OCI-LY7 (cell line): ENCODE measurements at regions not wholly inside any gene's neighbourhood (a gene's known extent, or its start where the extent isn't known, plus 50 kb on each side); places are given as distances from the start of the nearest gene placed in this dataset.

Source experiments
- BruUV-seq: library from RNA; stranded (reverse); fragments of 400-500 nt; replicated peaks from 2 replicates; lab custom pipeline; 2021; lab: Mats Ljungman, UMichigan
- CTCF ChIA-PET: fragments of 300-600 bp; sonication (Branson Sonifier 250); formaldehyde crosslinking; loops from one replicate; lab custom pipeline; 2022; ENCODE audit warnings: antibody characterized with exemption; ENCODE audit not compliant: unreplicated experiment; lab: Charles Lee
- POLR2A ChIA-PET: fragments of 300-600 bp; sonication (Branson Sonifier 250); formaldehyde crosslinking; loops from one replicate; lab custom pipeline; 2022; ENCODE audit warnings: antibody characterized with exemption; lab: Charles Lee
- DNase-seq: peaks from one replicate; pipeline ENCODE4 v3.0.0-alpha.2; 2015; ENCODE audit warnings: low spot score
- H2AFZ ChIP-seq: fragments of 200-600 bp; sonication (generic), shearing (Covaris generic); 2 replicates; pipeline ENCODE4 v1.6.1; 2014; ENCODE audit warnings: mild to moderate bottlenecking, antibody characterized with exemption, low read length, moderate library complexity
- H3K27ac ChIP-seq: fragments of 200-600 bp; sonication (generic); 2 replicates; pipeline ENCODE4 v1.5.1; 2014; ENCODE audit warnings: mixed run types, low read depth, mild to moderate bottlenecking, moderate library complexity, low read length, inconsistent platforms; ENCODE audit not compliant: poor library complexity, severe bottlenecking
- H3K36me3 ChIP-seq: fragments of 200-600 bp; sonication (generic); 2 replicates; pipeline ENCODE4 v1.6.1; 2014; ENCODE audit warnings: mild to moderate bottlenecking, antibody characterized with exemption, low read length, moderate library complexity, mixed read lengths; ENCODE audit not compliant: insufficient read depth
- H3K4me1 ChIP-seq: fragments of 200-600 bp; sonication (generic); 2 replicates; pipeline ENCODE4 v1.5.1; 2014; ENCODE audit warnings: mild to moderate bottlenecking, low read length; ENCODE audit not compliant: insufficient read depth, poor library complexity, severe bottlenecking
- H3K4me2 ChIP-seq: fragments of 200-600 bp; sonication (generic); 2 replicates; pipeline ENCODE4 v1.6.1; 2014; ENCODE audit warnings: mild to moderate bottlenecking, low read length
- H3K4me3 ChIP-seq: fragments of 200-600 bp; sonication (generic); 2 replicates; pipeline ENCODE4 v1.5.1; 2014; ENCODE audit warnings: mild to moderate bottlenecking, low read depth, low read length; ENCODE audit not compliant: poor library complexity, severe bottlenecking
- H3K79me2 ChIP-seq: fragments of 200-600 bp; sonication (generic); 2 replicates; pipeline ENCODE4 v1.6.1; 2016; ENCODE audit warnings: low read depth, mild to moderate bottlenecking, low read length, moderate library complexity, mixed read lengths; ENCODE audit not compliant: insufficient read depth
- H3K9me2 ChIP-seq: fragments of 200-600 bp; sonication (generic); 2 replicates; pipeline ENCODE4 v1.6.1; 2016; ENCODE audit warnings: mild to moderate bottlenecking, low read length, mixed read lengths; ENCODE audit not compliant: insufficient read depth
- H3K9me3 ChIP-seq: fragments of 200-600 bp; sonication (generic); 2 replicates; pipeline ENCODE4 v1.6.1; 2014; ENCODE audit warnings: mild to moderate bottlenecking, mixed run types, low read length, mixed read lengths
- H4K20me1 ChIP-seq: fragments of 200-600 bp; sonication (generic); 2 replicates; pipeline ENCODE4 v1.6.1; 2014; ENCODE audit warnings: mild to moderate bottlenecking, antibody characterized with exemption, low read length, moderate library complexity, mixed read lengths; ENCODE audit not compliant: insufficient read depth
- EZH2phosphoT487 ChIP-seq: fragments of 200-600 bp; sonication (generic); IDR thresholded peaks from 2 replicates; pipeline ENCODE4 v1.6.1; 2018; ENCODE audit warnings: low read depth, borderline replicate concordance, mild to moderate bottlenecking, mixed run types, antibody characterized with exemption, low read length, moderate library complexity, mixed read lengths
- intact Hi-C: fragments of 100-400 bp; cut with micrococcal nuclease; formaldehyde crosslinking; loops from one replicate; pipeline ENCODE4 v1.10.0; 2022; ENCODE audit not compliant: unreplicated experiment
- TF ChIP-seq, protein P1 (sequence below): fragments of 200-600 bp; sonication (generic); conservative IDR thresholded peaks from 2 replicates; pipeline ENCODE4 v1.5.1; 2014; ENCODE audit warnings: mild to moderate bottlenecking, antibody characterized with exemption, low read length, moderate library complexity, mixed read lengths

DNA sequence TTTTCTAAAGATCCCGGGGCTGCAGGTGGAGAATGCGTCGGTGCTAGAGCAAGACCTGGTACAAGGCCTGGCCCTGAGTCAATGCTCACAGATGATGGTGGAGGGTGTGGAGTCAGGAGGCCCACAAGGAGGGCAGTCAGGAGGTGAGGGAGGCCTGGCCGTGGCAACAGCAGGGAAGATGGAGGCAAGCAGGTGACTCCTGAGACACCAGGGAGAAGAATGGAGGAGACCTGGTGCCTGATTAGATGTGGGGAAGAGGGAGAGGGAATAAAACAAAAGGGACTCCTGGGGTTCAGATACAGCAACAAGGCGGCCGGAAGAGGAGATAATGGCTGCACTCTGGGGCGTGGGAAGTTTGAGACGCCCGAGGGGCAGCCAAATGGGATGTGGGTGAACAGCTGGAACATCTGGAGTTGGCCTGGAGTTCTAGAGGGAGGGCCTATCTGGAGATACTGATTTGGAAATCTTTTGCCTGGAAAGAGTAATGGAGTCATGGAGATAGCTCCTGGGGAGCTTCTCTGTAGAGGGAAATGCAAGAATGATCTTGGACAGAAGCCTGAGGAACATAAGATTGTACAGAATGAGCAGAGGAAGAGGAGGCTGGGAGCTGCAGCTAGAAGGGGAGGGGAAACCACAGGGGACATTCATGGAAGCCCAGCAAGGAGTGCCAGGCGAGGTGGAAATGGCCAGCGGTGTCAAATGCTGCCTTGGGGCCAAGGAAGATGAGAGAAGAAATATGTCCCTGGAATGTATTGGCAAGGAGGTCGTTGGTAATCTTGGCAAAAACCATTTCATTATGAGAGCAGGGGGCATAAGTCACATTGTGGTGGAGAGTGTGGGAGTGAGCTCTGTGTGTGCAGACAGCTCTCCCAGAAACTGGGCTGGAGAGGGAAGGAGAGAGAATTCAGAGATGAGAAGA lies 67.5 kb upstream of the CORO2B start:
- no peaks in the 10 kb centered on the region for H3K9me2 ChIP-seq
- peaks cover 10% of the 10 kb centered on the region; the same call in 1 of the 2 replicates for H3K9me3 ChIP-seq
- H4K20me1 ChIP-seq: no peaks in the 10 kb centered on the region
- CTCF ChIA-PET: no interaction called here
- H3K4me2 ChIP-seq: no peak overlapping the region
- POLR2A ChIA-PET: no interaction called here
- H3K79me2 ChIP-seq: no peaks in the 10 kb centered on the region
- no peak overlapping the region for H3K4me3 ChIP-seq
- TF ChIP-seq, protein P1, sequence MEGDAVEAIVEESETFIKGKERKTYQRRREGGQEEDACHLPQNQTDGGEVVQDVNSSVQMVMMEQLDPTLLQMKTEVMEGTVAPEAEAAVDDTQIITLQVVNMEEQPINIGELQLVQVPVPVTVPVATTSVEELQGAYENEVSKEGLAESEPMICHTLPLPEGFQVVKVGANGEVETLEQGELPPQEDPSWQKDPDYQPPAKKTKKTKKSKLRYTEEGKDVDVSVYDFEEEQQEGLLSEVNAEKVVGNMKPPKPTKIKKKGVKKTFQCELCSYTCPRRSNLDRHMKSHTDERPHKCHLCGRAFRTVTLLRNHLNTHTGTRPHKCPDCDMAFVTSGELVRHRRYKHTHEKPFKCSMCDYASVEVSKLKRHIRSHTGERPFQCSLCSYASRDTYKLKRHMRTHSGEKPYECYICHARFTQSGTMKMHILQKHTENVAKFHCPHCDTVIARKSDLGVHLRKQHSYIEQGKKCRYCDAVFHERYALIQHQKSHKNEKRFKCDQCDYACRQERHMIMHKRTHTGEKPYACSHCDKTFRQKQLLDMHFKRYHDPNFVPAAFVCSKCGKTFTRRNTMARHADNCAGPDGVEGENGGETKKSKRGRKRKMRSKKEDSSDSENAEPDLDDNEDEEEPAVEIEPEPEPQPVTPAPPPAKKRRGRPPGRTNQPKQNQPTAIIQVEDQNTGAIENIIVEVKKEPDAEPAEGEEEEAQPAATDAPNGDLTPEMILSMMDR: no peak
- no peak for TF ChIP-seq EZH2phosphoT487
- H3K4me1 ChIP-seq: no peaks in the 10 kb centered on the region
- H2AFZ ChIP-seq: no peak overlapping the region
- no TSS peak for BruUV-seq
- no peaks in the 10 kb centered on the region for H3K36me3 ChIP-seq
- intact Hi-C loops: no loop called here
- DNase-seq: no peak
- H3K27ac ChIP-seq: no peak overlapping the region

DNA sequence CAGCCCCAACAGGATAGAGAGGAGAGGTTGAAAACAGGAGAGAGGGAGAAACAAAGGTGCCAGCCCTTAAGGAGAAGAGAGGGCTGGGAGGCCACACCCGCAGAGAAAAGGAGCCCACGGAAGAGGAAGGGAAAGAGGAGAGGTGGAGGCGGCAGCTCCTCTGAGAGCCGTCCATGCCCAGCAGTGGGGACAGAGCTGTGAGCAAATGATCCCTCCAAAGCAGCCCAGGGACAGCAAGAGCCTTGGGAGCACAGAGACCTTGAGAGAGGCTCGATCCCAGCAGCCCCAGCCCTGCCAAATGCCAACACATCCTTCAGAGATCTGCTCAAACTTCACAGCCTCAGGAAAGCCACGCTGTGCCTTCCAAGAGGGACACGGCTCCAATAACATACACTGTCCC lies 66.7 kb upstream of the CORO2B start:
- Histone ChIP-seq H3K36me3 (no peaks in the 10 kb centered on the region), H3K79me2 (no peaks in the 10 kb centered on the region), H3K4me2 (no peak overlapping the region), H3K9me3 (peaks cover 10% of the 10 kb centered on the region; the same call in 1 of the 2 replicates), H3K27ac (no peak overlapping the region), H2AFZ (no peak overlapping the region), H4K20me1 (no peaks in the 10 kb centered on the region), H3K9me2 (no peaks in the 10 kb centered on the region), H3K4me1 (no peaks in the 10 kb centered on the region), H3K4me3 (no peak overlapping the region)
- intact Hi-C loops: no loop called here
- BruUV-seq: no TSS peak
- ChIA-PET CTCF (no interaction called here), POLR2A (no interaction called here)
- no peak for TF ChIP-seq EZH2phosphoT487
- TF ChIP-seq, protein P1: no peak
- DNase-seq: no peak

DNA sequence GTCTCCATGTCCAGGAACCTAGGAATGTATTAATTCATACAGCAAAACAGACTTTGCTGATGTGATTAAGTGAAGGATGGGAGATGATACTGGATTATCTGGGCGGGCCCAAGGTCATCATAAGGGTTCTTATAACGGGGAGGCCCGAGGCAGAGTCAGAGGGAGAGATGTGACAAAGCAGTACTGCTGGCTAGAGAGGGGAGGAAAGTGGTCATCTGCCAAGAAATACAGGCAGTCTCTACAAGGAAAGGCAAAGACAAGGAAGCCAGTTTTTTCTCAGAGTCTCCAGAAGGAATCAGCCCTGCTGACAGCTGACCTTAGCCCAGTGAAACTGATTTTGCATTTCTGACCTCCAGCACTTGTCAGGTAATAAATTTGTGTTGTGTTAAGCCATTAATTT lies 66.2 kb upstream of the CORO2B start:
- Histone ChIP-seq H2AFZ (no peak overlapping the region), H3K36me3 (no peaks in the 10 kb centered on the region), H3K9me2 (no peaks in the 10 kb centered on the region), H3K4me2 (no peak overlapping the region), H3K4me3 (no peak overlapping the region), H3K4me1 (no peaks in the 10 kb centered on the region), H3K79me2 (no peaks in the 10 kb centered on the region), H3K27ac (no peak overlapping the region), H3K9me3 (peaks cover 10% of the 10 kb centered on the region; the same call in 1 of the 2 replicates), H4K20me1 (no peaks in the 10 kb centered on the region)
- CTCF ChIA-PET: no interaction called here
- no TSS peak for BruUV-seq
- TF ChIP-seq EZH2phosphoT487: no peak
- TF ChIP-seq, protein P1: no peak
- no peak for DNase-seq
- POLR2A ChIA-PET: no interaction called here
- intact Hi-C loops: no loop called here
